Hepatocyte (in vitro differentiated cells): ENCODE measurements at regions not wholly inside any gene's neighbourhood (a gene's known extent, or its start where the extent isn't known, plus 50 kb on each side); places are given as distances from the start of the nearest gene placed in this dataset.

Source experiments
- DNase-seq: peaks from one replicate; pipeline ENCODE4 v3.0.0-alpha.2; 2016; ENCODE audit warnings: low spot score
- H2AFZ ChIP-seq: fragments of 200-600 bp; sonication (generic); 2 replicates; pipeline ENCODE4 v1.6.0; 2016; ENCODE audit warnings: antibody characterized with exemption, mild to moderate bottlenecking
- H3K27ac ChIP-seq: fragments of 200-600 bp; sonication (generic); 2 replicates; pipeline ENCODE4 v1.5.1; 2016; ENCODE audit warnings: mild to moderate bottlenecking
- H3K27me3 ChIP-seq: fragments of 200-600 bp; sonication (generic); 2 replicates; pipeline ENCODE4 v1.6.1; 2016
- H3K36me3 ChIP-seq: fragments of 200-600 bp; sonication (generic); replicated peaks from 2 replicates; pipeline ENCODE4 v1.5.1; 2016; ENCODE audit warnings: low read depth; ENCODE audit not compliant: insufficient read depth
- H3K4me1 ChIP-seq: fragments of 200-600 bp; sonication (generic); 2 replicates; pipeline ENCODE4 v1.5.1; 2016; ENCODE audit warnings: mild to moderate bottlenecking, moderate library complexity; ENCODE audit not compliant: insufficient read depth
- H3K4me2 ChIP-seq: fragments of 200-600 bp; sonication (generic); 2 replicates; pipeline ENCODE4 v1.6.0; 2016
- H3K4me3 ChIP-seq: fragments of 200-600 bp; sonication (generic); 2 replicates; pipeline ENCODE4 v1.5.1; 2016; ENCODE audit warnings: mild to moderate bottlenecking
- H3K79me2 ChIP-seq: fragments of 200-600 bp; sonication (generic); 2 replicates; pipeline ENCODE4 v1.6.0; 2017; ENCODE audit warnings: mild to moderate bottlenecking
- H3K9me2 ChIP-seq: fragments of 200-600 bp; sonication (generic); replicated peaks from 2 replicates; pipeline ENCODE4 v1.6.0; 2017; ENCODE audit warnings: mild to moderate bottlenecking; ENCODE audit not compliant: insufficient read depth
- H3K9me3 ChIP-seq: fragments of 200-600 bp; sonication (generic); 2 replicates; pipeline ENCODE4 v1.5.1; 2016; ENCODE audit warnings: low read depth, mild to moderate bottlenecking
- H4K20me1 ChIP-seq: fragments of 200-600 bp; sonication (generic); 2 replicates; pipeline ENCODE4 v1.6.0; 2016; ENCODE audit warnings: mild to moderate bottlenecking; ENCODE audit not compliant: insufficient read depth, poor library complexity, severe bottlenecking
- EZH2 ChIP-seq: fragments of 200-600 bp; sonication (generic); IDR thresholded peaks from 2 replicates; pipeline ENCODE4 v1.6.1; 2016; ENCODE audit warnings: antibody characterized with exemption, mild to moderate bottlenecking, borderline replicate concordance
- EZH2phosphoT487 ChIP-seq: fragments of 200-600 bp; sonication (generic); IDR thresholded peaks from one replicate; pipeline ENCODE4 v1.6.1; 2018; ENCODE audit warnings: antibody characterized with exemption, mild to moderate bottlenecking, low read depth, moderate library complexity; ENCODE audit not compliant: unreplicated experiment, severe bottlenecking
- WGBS: methylation state at CpG from one replicate; pipeline ENCODE4 v1.1.6; 2016; ENCODE audit warnings: low lambda C conversion rate; ENCODE audit errors: missing lambda C conversion rate; 5-methylcytosine and 5-hydroxymethylcytosine counted together
- TF ChIP-seq, protein P1 (sequence below): fragments of 200-600 bp; sonication (generic); IDR thresholded peaks from 2 replicates; pipeline ENCODE4 v1.5.1; 2016; ENCODE audit warnings: antibody characterized with exemption, mild to moderate bottlenecking; ENCODE audit not compliant: poor library complexity

DNA sequence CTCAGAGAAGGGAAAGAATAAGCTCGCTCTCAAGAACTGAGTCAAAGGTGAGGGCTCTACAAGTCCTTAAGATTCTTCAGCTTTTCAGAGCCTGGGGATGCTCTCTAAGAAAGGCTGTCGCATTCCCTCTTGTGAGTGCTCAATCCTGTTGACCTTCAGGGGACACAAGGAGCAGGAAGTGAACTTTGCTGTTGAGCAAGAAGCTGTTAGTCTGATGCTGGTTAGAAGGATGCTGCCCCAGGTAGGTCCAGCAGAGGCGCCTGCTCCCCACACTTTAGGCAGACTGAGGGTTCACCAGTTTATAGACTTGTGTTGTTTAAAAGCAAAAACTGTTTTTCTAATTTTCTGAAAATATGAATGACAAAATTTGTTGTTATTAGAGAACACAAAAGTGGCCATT, 125.4 kb upstream of the SPOCK3 start:
- no peaks in the 10 kb centered on the region for H3K36me3 ChIP-seq
- no peak for DNase-seq
- no peaks in the 10 kb centered on the region for H3K27me3 ChIP-seq
- H3K9me2 ChIP-seq = no peaks in the 10 kb centered on the region
- H3K4me1 ChIP-seq = no peaks in the 10 kb centered on the region
- TF ChIP-seq, protein P1, sequence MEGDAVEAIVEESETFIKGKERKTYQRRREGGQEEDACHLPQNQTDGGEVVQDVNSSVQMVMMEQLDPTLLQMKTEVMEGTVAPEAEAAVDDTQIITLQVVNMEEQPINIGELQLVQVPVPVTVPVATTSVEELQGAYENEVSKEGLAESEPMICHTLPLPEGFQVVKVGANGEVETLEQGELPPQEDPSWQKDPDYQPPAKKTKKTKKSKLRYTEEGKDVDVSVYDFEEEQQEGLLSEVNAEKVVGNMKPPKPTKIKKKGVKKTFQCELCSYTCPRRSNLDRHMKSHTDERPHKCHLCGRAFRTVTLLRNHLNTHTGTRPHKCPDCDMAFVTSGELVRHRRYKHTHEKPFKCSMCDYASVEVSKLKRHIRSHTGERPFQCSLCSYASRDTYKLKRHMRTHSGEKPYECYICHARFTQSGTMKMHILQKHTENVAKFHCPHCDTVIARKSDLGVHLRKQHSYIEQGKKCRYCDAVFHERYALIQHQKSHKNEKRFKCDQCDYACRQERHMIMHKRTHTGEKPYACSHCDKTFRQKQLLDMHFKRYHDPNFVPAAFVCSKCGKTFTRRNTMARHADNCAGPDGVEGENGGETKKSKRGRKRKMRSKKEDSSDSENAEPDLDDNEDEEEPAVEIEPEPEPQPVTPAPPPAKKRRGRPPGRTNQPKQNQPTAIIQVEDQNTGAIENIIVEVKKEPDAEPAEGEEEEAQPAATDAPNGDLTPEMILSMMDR = no peak
- TF ChIP-seq EZH2 (no peak), EZH2phosphoT487 (no peak)
- no peak overlapping the region for H3K27ac ChIP-seq
- no peak overlapping the region for H3K4me3 ChIP-seq
- no peak overlapping the region for H3K4me2 ChIP-seq
- H2AFZ ChIP-seq = no peak overlapping the region
- no peaks in the 10 kb centered on the region for H3K79me2 ChIP-seq
- no peaks in the 10 kb centered on the region for H4K20me1 ChIP-seq
- 51% methylated on average over 3 of the region's 3 CpGs for WGBS
- no peaks in the 10 kb centered on the region for H3K9me3 ChIP-seq

DNA sequence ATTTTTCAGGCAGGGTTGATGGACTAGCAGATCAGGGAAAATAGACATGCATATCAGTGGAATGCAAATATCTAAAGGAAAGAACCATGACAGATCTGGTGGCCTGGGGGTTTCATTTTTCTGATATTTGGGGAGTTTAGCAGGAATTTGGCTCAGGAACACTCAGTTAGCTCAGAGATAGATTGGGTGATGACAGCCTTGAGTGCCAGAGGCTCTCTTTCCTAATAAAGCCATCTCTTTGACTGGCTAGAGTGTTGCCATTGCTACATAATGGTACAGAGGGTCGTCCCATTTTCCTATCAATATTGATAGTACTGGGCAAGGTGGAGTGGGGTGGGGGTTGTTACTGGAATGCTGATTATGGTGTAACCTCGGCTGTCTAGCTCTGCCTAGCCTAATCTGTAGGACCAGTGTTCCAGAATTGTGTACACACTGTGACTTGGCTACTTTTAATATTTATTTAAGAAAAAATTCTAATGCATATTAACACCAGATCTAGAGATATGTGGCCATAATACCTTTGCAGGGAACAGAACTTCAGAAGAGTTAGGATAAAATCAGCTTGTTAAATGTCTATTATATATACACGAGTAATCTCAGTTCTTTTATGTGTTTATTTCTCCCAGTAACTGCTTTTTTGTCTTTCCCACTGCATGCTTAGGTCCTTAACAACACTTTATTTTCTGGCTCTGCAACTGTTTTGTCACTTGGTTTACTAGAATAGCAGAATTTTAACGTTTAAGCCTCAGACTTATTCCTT, 145.0 kb upstream of the SPOCK3 start:
- H2AFZ ChIP-seq = no peak overlapping the region
- H3K4me1 ChIP-seq = no peaks in the 10 kb centered on the region
- H4K20me1 ChIP-seq = no peaks in the 10 kb centered on the region
- H3K36me3 ChIP-seq = no peaks in the 10 kb centered on the region
- 44% methylated on average over 4 of the region's 4 CpGs for WGBS
- no peaks in the 10 kb centered on the region for H3K79me2 ChIP-seq
- no peaks in the 10 kb centered on the region for H3K9me2 ChIP-seq
- no peak overlapping the region for H3K27ac ChIP-seq
- no peaks in the 10 kb centered on the region for H3K27me3 ChIP-seq
- TF ChIP-seq, protein P1 = no peak
- no peak for TF ChIP-seq EZH2
- no peak for TF ChIP-seq EZH2phosphoT487
- no peak overlapping the region for H3K4me2 ChIP-seq
- no peak overlapping the region for H3K4me3 ChIP-seq
- no peaks in the 10 kb centered on the region for H3K9me3 ChIP-seq
- DNase-seq = no peak

DNA sequence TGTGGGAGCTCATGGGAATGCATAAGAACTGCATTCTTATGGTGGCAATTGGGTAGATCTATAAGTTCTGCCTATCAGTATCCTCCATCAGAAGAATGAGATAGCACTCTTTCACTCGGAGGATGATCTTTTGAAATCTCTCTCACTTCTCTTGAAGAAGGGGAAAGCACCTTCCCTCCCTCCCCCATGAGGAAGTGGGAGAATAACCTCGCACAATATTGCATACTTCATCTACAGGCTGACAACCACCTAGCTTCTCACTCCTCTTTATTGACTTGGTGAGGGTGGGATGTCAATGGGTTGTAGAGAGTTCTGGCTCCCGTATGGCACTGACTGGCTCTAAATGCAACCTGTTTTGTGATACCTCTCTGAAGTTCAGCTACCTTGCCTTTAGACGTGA, 146.7 kb upstream of the SPOCK3 start:
- Histone ChIP-seq H4K20me1 (no peaks in the 10 kb centered on the region), H3K4me1 (no peaks in the 10 kb centered on the region), H3K36me3 (no peaks in the 10 kb centered on the region), H3K9me2 (no peaks in the 10 kb centered on the region), H2AFZ (no peak overlapping the region), H3K9me3 (no peaks in the 10 kb centered on the region), H3K27me3 (no peaks in the 10 kb centered on the region), H3K27ac (no peak overlapping the region), H3K4me3 (no peak overlapping the region), H3K4me2 (no peak overlapping the region), H3K79me2 (no peaks in the 10 kb centered on the region)
- DNase-seq = no peak
- 86% methylated on average over 4 of the region's 4 CpGs for WGBS
- no peak for TF ChIP-seq EZH2
- no peak for TF ChIP-seq EZH2phosphoT487
- TF ChIP-seq, protein P1 = no peak
